ENCODE measurements at regions not wholly inside any gene's neighbourhood (a gene's known extent, or its start where the extent isn't known, plus 50 kb on each side); places are given as distances from the start of the nearest gene placed in this dataset.

DNA sequence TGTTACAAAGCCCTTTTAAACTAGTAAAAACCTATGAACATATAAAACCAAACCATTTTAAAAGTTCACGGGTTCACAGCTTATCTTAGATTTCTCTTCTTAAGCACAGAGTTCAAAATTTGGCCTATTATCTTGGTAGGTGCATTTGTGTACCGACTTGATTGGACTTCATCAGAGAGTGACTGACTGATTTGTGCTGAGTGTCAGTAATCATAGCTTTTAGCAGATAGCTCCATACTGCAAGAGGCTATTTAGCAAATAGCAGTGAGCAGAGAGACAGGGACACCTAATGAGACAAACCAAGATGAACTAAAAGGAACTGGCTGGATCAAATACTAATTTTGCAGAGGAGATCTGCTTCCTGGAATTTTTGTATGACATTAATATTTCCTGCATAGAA, 274.5 kb downstream of the PRR16 start:
- no peak for DNase-seq

DNA sequence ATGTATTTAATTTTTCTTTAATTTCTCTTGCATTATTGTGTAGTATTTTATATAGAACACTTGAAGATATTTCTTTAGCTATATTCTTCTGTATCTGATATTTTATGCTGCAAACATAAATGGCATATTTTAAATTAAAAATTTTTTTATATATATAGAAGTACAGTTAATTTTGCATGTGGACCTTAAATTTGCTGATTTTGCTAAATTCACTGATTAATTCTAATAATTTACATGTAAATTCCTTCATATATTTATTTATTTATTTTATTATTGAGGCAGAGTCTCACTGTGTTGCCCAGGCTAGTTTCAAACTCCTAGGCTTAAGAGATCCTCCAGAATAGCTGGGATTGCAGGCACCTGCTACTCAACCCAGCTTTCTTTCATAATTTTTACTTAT, 276.9 kb downstream of the PRR16 start:
- DNase-seq = no peak

DNA sequence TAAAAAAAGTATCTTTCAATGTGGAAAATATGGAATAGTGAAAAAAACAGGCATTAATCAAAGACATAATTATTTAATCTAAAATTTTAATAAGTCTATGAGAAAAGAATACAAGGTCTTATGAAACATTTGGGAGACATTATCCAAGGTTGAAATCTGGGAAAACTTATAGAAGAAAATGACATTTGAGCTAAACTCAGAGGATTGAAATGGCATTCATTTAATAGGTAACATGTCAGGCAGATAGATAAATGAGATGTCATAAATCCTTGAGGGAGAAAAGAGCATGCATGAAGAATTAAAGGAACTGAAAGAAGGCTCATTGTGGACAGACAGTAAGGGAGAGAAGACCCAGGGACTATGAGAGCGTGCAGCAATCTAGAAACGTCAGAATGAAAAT, 284.4 kb downstream of the PRR16 start:
- DNase-seq = no peak

DNA sequence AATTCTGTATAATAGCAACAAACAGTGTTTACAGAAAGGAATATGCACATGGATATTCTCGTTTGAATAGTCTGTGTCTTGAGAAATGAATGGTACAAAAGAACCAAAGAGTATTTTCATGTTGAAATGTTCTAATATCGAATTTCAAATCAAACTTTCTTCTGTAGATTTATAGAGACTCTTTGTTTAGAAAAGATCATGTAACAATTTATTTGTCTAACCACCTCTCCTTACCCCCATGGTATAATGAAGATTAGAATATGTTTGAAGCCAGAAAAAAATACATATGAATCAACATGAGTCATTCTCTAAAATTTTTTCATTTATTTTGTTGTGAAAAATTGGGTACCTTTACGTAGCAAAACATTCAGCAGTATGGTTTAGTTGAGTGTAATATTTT, 285.6 kb downstream of the PRR16 start:
- no peak for DNase-seq

DNA sequence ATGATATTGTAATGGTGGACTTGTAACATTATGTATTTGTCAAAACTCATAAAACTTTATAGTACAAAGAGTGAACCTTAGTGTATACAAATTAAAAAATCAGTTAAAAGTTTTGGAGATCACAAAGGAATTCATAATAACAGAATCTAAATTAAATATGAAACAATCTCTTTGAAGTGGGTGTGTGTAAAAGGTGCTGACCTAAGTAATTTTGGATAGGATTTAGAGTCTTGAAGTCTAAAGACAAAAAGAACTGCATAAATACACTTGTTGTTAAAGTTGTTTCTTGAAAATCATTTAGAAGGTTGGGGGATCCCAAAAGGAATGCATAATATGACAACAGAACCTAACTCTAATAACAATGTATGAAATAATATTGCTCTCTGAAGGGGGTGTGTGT, 295.5 kb downstream of the PRR16 start:
- no peak for DNase-seq

DNA sequence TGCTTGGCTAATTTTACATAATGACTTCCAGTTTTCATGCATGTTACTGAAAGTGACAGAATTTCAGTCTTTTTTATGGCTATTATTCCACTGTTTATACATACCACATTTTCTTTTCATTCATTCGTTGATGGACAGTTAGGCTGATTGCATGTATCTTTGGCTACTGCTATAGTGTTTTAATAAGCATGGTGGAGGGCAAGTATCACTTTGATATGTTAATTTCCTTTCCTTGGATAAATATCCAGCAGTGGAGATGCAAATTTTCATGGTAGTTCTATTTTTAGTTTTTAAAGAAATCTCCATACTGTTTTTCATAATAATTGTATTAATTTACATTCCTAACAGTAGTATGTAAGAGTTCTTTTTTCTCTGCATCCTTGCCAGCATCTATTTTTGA, 297.9 kb downstream of the PRR16 start:
- DNase-seq = no peak

DNA sequence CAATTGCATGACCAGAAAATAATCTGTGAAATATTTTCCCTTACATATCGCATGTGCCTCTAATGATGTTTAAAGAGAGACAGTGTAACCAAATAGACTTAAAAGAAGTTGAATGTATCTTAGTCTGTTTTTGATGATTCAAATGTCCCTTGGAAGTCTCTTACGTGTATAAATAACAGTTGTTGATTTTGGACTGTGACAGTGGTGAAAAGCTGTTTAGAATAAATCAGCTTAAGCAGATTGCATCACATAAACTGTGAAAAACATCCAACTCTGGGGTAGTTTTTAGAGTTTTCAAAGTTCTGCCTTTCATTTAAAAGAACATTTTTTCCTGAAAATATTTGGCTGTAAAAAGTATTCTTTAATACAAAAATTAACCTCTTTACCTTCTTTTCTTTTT, 301.1 kb downstream of the PRR16 start:
- no peak for DNase-seq

DNA sequence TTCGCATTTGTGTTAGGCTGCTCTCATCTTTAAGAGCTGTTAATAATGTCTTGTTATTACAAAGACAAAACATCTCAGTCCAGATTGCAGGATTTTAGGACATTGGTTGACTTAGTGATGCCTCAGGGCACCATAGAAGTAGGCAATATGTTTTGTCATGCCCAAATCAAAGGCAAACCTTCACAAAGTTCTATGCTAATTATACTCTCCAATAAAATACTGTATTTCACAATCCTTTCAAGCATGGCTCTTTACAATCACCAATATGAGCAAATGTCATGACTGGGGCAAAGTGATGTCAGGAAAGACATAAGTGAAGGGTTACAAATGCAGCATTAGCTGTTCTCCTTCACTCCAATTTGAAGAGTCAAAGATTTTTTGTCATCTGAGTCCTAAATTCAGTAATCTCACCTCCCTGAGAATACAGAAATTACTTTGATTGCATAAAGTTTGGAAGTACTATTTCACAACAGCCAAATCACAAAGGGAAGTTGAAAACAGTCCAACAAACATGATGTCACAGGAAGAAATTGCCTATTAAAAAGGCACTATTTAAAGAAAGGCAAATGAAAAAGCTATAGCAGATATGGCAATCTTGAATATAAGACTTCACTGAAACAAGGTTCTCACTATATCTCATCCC, 303.2 kb downstream of the PRR16 start:
- DNase-seq = no peak

DNA sequence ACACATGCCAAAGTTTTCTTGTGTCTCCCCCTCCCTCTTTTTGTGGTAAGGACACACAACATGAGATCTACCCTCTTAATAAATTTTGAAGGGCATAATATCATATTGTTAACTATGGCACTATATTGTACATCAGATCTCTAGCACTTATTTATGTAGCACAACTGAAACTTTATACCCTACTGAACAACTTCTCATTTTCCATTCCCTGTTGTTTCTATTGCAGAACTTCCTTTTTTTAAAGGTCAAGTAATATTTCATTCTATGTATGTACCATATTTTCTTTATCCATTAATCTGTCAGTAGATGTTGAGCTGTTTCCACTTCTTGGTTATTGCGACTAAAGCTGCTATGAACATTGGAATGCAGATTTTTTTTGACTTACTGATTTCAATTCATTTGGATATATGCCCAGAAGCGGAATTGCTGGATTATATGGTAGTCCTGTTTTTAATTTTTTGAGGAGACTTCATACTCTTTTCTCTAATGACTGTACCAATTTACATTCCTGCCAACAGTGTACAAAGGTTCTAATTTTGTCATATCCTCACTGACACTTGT, 305.3 kb downstream of the PRR16 start:
- DNase-seq = no peak

DNA sequence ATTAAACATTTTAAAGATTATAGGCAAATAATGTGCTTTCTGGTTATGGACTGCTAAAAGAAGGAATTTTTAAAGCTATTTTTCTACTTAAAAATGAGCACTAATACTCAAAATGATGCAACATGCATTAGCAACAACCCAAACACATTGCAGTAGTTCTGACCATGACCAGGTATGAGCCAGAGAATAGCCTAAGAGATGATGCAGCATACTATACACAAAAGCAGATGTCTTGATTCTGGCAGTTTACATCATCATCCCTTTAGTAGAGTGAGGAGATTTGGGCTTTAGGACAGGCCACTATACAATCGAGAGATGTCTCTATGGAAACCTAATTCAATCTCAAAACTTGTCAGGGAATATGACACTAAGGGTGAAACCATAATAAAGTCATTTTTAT, 307.1 kb downstream of the PRR16 start:
- DNase-seq = no peak

DNA sequence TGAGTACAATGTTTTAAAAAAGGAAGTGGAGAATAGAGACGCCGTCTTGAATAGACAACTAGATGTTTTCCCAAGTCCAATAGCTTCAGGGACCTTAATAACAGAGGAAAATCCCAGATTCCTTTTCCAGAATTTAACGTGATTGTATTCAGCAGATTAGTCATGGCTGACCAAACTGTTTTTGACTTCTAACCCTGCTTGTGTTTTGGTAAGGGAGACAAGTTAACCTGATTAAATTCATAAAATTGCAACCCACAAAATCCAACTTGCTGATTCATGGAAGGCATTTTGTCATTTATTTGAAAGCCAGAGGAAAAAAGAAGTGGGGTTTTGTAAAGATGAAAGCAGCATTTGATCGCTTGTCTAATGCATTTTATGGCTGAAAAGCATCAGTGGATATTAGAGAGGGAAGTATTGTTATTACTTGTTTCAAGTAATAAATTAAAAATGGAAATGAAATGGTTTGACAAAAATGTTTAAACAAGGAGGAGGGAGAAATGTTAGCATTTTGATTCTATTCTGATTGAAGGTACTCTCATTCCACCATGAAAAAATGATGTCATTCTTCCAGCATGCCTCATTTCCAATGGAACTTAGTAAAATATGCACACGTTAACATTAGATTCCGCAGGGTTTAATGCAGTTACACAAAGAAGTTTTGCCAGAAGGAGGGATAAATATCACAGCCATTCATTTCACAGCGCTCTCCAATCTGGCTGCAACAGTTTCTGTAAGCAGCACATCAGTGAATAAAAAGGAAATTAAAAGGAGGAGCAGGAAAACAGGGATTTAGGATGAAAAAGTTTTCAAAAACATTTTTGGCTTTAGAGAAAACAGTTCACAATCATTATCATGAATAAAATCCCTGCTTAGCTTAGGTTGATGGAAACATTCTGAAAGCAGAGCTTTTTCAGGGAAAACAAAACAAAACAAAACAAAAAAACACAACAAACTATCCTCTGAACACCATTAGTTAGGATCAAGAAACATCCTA, 314.7 kb downstream of the PRR16 start:
- DNase-seq = no peak

DNA sequence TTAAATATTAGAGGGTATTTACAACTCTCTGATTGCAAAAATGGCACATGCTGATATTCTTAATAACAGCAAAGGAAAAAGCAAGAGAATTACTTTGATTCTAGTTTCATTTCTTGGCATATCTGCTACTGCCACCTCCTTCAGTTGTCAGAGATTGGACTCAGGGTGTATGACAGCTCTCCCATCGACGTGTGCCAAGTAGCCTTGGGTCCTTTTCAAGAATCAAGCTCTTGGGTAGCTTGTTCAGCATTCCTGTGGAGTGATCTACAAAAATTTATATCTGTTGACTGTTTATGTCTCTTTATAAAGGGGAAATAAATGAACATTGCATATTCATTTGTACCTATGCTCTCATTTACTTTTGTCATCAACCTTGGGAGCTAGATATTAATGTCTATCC, 315.6 kb downstream of the PRR16 start:
- no peak for DNase-seq

DNA sequence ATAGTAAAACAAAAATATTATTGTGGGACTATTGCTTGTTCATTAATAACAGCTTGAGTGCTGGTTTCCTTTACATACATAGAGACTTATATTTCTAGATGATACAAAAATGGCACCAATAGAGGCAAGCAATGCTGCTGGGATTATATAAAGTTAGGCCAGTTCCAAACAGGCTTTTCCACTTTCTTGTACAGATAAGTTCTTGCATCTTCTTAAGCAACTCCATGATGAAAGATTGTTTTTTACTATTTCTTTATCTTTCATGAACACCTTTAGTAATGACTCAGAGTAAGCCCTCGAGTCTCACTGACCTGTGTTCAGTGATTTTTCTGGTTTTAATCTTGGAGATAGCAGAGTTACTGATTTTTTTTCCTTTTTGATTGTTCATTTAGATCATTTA, 324.4 kb downstream of the PRR16 start:
- DNase-seq = no peak

DNA sequence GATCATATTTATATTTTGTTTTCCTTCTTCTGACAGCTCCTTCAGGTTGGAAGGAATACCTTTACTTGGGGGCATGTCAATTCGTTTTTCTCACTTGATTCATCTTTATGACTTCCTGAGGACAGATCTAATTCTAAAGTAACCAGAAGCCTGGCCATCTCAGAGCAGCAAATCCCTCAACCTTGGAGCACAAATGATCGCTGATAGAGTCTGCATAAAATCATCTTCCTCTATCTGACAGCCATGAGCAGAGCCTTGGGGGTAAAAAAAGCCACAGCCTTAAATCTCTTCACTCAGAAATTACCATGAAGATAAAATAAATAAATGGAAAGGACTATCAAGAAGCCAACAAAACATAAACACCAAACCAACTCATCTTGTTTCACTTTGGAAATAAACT, 325.8 kb downstream of the PRR16 start:
- DNase-seq = no peak

DNA sequence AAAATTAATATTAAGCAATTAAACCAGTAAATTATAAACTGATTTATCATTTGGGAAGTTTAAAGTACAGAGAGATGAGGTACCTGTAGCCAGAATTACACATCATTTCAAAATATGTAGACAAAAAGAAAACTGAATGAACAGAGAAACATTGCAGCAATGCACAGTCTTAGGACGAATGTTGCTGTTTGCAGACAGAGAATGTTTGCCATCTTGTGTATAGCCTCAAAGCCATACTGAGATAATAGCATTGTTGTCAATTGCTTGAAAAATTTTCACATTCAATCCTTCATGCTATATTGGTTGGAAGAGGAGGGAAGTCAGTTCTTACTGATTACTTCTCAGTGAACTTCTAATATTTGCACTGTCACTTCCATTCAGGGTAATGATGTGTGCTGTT, 326.2 kb downstream of the PRR16 start:
- no peak for DNase-seq

DNA sequence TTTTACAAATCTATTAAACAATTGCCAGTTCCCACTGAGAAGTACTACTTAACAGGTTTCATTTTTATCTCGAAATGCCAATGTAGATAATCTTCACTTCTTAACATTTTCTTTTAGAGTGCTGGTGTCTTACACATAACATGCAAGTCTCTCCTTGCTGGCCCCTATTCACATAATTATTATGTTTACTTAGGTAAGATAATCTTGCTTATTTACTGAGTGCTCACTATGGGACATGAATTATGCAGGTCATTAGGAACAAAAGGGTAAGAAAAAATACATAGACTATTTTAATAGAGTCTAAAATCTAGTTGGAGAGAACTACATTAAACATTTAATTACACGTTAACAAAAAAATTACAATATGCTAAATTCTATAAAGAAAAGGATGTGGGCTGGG, 328.4 kb downstream of the PRR16 start:
- DNase-seq = no peak

DNA sequence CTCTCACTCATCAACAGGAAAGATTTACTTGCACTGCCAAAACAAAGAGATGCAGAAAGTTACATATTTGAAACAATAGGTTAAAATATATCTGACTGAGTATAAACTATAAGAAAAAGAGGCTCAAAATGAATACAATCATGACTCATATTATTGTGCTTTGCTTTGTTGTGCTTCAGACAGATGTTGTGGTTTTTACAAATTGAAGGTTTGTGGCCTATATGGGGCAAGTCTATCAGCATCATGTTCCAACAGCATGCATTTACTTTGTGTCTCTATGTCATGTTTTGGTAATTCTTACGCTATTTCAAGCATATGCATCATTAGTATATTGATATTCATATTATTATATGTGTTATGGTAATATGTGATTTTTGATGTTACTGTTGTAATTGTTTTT, 330.0 kb downstream of the PRR16 start:
- no peak for DNase-seq

DNA sequence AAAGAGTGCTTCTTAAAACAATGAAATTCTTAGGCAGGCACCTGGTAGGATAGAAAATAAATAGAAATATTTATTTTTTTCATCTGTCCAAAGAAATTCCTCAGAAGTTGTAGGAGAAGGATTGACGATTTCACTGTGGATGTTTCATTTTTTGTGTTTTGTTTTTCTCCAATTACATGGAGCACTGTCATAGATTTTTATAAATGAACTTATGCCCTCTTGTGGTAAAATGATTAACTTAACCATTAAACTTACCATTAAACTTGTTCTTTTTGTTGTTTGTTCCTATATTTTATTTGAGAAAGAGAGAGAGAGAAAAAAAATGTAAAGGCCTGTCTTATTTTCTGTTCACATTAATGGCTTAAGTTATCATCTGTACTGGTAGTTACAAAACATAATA, 339.2 kb downstream of the PRR16 start:
- DNase-seq = no peak

DNA sequence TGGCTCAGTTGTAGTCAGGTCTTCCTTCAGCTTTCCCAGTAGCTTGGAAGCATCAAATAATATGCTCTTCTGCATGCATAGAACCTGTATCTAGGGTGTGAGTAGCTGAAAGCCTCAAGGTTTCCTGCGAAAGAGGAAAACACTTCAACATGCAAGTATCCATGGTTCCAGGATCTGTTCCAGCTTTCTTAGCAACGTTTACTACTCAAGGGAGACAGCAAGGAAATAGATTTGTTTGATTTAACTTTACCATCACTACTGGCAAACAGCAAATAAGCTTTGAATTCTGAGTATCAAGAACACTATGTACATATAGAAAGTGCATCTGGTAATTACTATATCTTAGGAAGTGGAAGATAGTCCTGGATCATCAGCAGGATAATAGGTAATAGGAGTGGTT, 341.0 kb downstream of the PRR16 start:
- no peak for DNase-seq

DNA sequence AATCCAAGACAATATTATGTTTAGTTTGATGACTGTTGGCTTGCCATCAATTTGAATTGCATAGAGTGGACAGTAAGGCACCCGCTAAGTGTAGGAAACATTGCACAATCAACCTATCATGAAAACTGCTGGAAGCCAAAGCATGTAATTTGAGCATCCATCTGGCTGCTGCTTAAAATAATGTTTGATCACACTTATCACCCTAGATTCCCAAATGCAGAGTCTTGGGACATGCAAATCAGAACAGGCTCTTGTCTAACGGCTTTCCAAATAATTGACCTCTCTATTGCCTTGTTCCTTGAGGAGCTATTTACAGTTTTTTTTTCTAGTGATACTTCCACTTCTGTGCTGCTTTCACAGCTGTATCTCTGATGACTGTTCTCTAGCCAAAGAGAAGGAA, 342.1 kb downstream of the PRR16 start:
- no peak for DNase-seq

DNA sequence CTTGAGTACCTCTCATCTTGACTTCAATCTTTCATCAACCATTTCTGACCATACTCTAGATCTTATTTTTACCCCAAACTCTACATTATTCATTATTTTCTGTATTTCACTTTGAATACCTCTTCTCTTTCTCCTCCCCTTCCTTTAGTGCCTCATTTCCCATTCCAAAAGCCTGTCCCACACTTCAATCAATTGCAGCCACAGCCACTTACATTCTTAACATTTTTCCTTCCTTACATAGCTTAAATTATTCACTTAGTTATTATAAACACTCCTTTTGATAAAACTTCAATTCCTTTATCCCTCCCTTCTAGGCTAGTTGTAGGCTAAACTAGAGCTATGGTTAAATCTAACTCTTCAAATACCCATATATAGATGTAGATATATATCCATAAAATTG, 344.0 kb downstream of the PRR16 start:
- DNase-seq = no peak

DNA sequence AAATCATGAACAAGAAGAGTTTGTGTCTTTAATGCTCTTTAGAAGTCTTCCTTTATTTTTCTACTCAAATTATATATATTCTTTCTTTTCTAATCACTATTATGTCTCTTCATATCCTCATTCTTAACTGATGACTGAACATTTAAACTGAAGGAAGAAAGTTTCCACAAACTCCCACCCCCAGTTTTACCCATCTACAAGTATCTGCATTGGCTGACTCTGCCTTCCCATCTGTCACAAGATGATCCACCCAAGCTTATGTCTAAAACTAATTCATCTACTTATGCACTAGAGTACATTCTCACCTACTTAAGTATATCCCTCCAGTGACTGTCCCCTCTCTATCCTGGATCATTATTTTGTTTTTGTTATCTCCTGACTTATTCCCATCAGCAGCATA, 344.5 kb downstream of the PRR16 start:
- no peak for DNase-seq

DNA sequence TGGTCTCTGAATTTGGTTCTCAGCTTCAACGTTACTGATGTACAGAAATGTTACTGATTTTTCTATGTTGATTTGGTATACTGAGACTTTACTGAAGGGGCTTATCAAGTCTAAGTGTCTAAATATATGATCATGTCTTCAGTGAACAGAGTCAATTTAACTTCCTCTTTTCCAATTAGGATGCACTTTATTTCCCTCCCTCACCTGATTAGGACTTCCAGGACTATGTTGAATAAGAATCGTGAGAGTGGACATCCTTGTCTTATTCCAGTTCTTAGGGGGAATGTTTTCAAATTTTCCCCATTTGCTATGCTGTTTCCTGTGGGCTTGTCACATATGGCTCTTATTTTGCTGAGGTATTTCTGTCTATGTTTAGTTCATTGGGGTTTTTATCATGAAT, 349.5 kb downstream of the PRR16 start:
- DNase-seq = no peak

All from activated CD4-positive, alpha-beta T cell treated with anti-CD3 and anti-CD28 coated beads, Interleukin-10, Interleukin-2, amounts not matched to agents 100 ng/mL and 50 ng/mL, durations not matched to agents 16 hours and 8 hours (primary cell).